DND-41 (cell line): ENCODE measurements at regions not wholly inside any gene's neighbourhood (a gene's known extent, or its start where the extent isn't known, plus 50 kb on each side); places are given as distances from the start of the nearest gene placed in this dataset.

Source experiments
- ATAC-seq: fragments of 200-7000 bp; cut with Tn5 transposase; 3 replicates; pipeline ENCODE4 v1.9.1; 2021; ENCODE audit warnings: low read depth; ENCODE audit not compliant: insufficient read depth
- DNase-seq: peaks from one replicate; pipeline ENCODE4 v3.0.0-alpha.2; 2020
- H2AFZ ChIP-seq: 2 replicates; pipeline ENCODE4 v1.6.0; 2012; ENCODE audit warnings: low read depth, low read length
- H3K27ac ChIP-seq: 2 replicates; pipeline ENCODE4 v1.5.1; 2012; ENCODE audit warnings: low read length, inconsistent platforms
- H3K27me3 ChIP-seq: fragments of 200-600 bp; sonication (generic); 2 replicates; pipeline ENCODE4 v1.6.0; 2012; ENCODE audit warnings: low read length, mild to moderate bottlenecking, inconsistent platforms; ENCODE audit not compliant: insufficient read depth, poor library complexity
- H3K36me3 ChIP-seq: 2 replicates; pipeline ENCODE4 v1.5.1; 2012; ENCODE audit warnings: low read length, inconsistent platforms; ENCODE audit not compliant: insufficient read depth
- H3K4me1 ChIP-seq: 2 replicates; pipeline ENCODE4 v1.5.1; 2012; ENCODE audit warnings: mild to moderate bottlenecking, low read length; ENCODE audit not compliant: insufficient read depth
- H3K4me2 ChIP-seq: 2 replicates; pipeline ENCODE4 v1.6.0; 2012; ENCODE audit warnings: mild to moderate bottlenecking, moderate library complexity, low read length, inconsistent platforms; ENCODE audit not compliant: insufficient read depth
- H3K4me3 ChIP-seq, 2 experiments: fragments of 200-600 bp in 1 of 2; shearing (Covaris generic) in 1 of 2; 2 replicates each; pipeline ENCODE4 v1.5.1; 2012 to 2016; ENCODE audit warnings: inconsistent platforms in 2 of 2, low read length in 2 of 2, mild to moderate bottlenecking in 2 of 2, low read depth in 1 of 2, moderate library complexity in 1 of 2
- H3K79me2 ChIP-seq: 2 replicates; pipeline ENCODE4 v1.6.0; 2012; ENCODE audit warnings: low read length, inconsistent platforms; ENCODE audit not compliant: insufficient read depth
- H3K9ac ChIP-seq: 2 replicates; pipeline ENCODE4 v1.6.0; 2012; ENCODE audit warnings: low read depth, mild to moderate bottlenecking, inconsistent platforms, low read length, moderate library complexity
- H3K9me3 ChIP-seq: 2 replicates; pipeline ENCODE4 v1.5.1; 2012; ENCODE audit warnings: low read length, moderate library complexity, mild to moderate bottlenecking, inconsistent platforms; ENCODE audit not compliant: insufficient read depth, severe bottlenecking
- H4K20me1 ChIP-seq: 2 replicates; pipeline ENCODE4 v1.6.0; 2012; ENCODE audit warnings: low read length; ENCODE audit not compliant: insufficient read depth
- EZH2 ChIP-seq: IDR thresholded peaks from 3 replicates; pipeline ENCODE4 v1.6.1; 2012; ENCODE audit warnings: borderline replicate concordance, low read depth, mild to moderate bottlenecking, moderate library complexity, low read length, inconsistent platforms; ENCODE audit not compliant: severe bottlenecking
- TF ChIP-seq, protein P1 (sequence below): IDR thresholded peaks from 2 replicates; pipeline ENCODE4 v1.5.1; 2012; ENCODE audit warnings: borderline replicate concordance, low read length, moderate library complexity, mild to moderate bottlenecking; ENCODE audit not compliant: poor library complexity, severe bottlenecking; ENCODE audit errors: extremely low read depth

DNA sequence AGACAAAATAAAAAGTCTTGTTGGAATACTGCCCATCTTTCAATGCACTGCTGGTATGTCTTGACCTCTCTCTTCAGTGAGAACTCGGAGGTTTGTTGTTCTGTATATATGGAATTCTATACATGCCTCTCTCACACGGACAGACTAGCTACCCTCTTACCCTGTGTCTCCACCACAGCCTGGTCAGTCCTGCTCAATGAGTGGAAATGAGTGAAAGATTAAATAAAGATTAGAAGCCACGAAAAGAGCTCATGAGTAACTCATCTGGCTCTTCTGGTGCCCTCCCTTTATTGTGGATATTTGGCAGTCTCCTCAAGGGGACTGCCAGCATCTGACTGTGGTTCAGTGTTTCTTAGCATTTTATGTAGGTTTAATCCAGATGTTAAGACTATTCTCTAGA, 262.8 kb upstream of the MAP3K7 start:
- no peaks in the 10 kb centered on the region for H3K36me3 ChIP-seq
- H3K9ac ChIP-seq, result no peak overlapping the region
- DNase-seq (no peak), ATAC-seq (peak; percentile 42; the same call in 2 of the 3 replicates)
- no peak overlapping the region for H3K4me2 ChIP-seq
- no peak overlapping the region for H2AFZ ChIP-seq
- no peaks in the 10 kb centered on the region for H4K20me1 ChIP-seq
- no peak for TF ChIP-seq EZH2
- TF ChIP-seq, protein P1, sequence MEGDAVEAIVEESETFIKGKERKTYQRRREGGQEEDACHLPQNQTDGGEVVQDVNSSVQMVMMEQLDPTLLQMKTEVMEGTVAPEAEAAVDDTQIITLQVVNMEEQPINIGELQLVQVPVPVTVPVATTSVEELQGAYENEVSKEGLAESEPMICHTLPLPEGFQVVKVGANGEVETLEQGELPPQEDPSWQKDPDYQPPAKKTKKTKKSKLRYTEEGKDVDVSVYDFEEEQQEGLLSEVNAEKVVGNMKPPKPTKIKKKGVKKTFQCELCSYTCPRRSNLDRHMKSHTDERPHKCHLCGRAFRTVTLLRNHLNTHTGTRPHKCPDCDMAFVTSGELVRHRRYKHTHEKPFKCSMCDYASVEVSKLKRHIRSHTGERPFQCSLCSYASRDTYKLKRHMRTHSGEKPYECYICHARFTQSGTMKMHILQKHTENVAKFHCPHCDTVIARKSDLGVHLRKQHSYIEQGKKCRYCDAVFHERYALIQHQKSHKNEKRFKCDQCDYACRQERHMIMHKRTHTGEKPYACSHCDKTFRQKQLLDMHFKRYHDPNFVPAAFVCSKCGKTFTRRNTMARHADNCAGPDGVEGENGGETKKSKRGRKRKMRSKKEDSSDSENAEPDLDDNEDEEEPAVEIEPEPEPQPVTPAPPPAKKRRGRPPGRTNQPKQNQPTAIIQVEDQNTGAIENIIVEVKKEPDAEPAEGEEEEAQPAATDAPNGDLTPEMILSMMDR, result no peak
- no peaks in the 10 kb centered on the region for H3K9me3 ChIP-seq
- H3K4me1 ChIP-seq, result no peaks in the 10 kb centered on the region
- H3K27me3 ChIP-seq, result no peaks in the 10 kb centered on the region
- H3K4me3 ChIP-seq, result no peak overlapping the region
- H3K79me2 ChIP-seq, result no peaks in the 10 kb centered on the region
- no peak overlapping the region for H3K27ac ChIP-seq

DNA sequence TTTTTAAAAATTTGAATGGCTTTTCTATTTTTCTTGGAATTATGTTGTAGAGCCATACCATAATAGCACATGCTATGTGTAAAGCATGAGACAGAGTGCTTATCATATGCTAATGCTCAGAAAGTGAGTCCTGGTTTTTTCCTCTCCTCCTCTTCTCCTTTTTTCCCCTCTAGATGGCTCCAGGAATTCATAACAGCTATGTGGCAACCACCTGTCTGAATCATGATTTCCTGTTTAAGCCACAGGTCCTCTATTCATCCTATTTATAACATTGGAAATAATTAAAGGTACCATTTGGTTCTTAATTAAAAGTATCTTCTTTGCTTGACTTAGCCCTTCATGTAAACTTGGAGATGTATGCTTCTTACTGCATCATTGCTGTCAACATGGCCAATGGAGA, 260.0 kb upstream of the MAP3K7 start:
- no peak for ATAC-seq
- Histone ChIP-seq H3K36me3 (no peaks in the 10 kb centered on the region), H2AFZ (no peak overlapping the region), H4K20me1 (no peaks in the 10 kb centered on the region), H3K79me2 (no peaks in the 10 kb centered on the region), H3K27ac (no peak overlapping the region), H3K9ac (no peak overlapping the region), H3K4me3 (no peak overlapping the region), H3K9me3 (no peaks in the 10 kb centered on the region), H3K27me3 (no peaks in the 10 kb centered on the region), H3K4me2 (no peak overlapping the region), H3K4me1 (no peaks in the 10 kb centered on the region)
- no peak for DNase-seq
- TF ChIP-seq, protein P1, result peak; percentile 22
- TF ChIP-seq EZH2, result no peak

DNA sequence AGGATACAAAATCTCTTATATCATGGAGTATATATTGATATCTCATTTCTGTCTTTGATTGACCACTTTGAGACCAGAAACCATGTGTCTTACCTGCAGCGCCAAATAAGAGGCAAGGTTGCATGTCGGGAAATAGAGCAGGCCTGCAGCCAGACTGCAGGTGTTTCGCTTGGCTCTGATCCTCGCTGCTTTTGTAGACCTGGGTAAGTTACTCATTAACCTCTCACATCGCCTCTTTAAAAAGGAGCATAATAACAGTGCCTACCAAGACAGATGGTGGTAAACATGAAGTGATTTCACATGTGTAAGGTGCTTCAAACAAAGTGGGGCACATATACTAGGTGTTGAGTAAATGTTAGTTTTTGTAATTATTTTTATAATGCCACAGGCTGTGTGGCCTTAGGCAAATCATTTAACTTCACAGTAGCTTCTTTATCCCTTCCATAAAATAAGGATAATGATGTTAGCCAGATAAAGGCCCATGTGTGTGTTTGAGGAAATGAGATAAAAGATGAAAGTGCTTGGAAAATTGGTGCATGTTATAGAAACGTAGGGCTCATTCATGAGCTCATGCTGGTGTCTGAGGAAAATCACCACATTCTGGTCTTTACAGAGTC, 248.8 kb upstream of the MAP3K7 start:
- Histone ChIP-seq H4K20me1 (no peaks in the 10 kb centered on the region), H3K27ac (no peak overlapping the region), H3K79me2 (no peaks in the 10 kb centered on the region), H3K9ac (no peak overlapping the region), H3K36me3 (no peaks in the 10 kb centered on the region), H2AFZ (no peak overlapping the region), H3K9me3 (no peaks in the 10 kb centered on the region), H3K4me3 (no peak overlapping the region), H3K27me3 (no peaks in the 10 kb centered on the region), H3K4me2 (no peak overlapping the region), H3K4me1 (no peaks in the 10 kb centered on the region)
- TF ChIP-seq EZH2, result no peak
- TF ChIP-seq, protein P1, result no peak
- DNase-seq, result no peak
- no peak for ATAC-seq
